ENCODE measurements at regions not wholly inside any gene's neighbourhood (a gene's known extent, or its start where the extent isn't known, plus 50 kb on each side); places are given as distances from the start of the nearest gene placed in this dataset.

DNA sequence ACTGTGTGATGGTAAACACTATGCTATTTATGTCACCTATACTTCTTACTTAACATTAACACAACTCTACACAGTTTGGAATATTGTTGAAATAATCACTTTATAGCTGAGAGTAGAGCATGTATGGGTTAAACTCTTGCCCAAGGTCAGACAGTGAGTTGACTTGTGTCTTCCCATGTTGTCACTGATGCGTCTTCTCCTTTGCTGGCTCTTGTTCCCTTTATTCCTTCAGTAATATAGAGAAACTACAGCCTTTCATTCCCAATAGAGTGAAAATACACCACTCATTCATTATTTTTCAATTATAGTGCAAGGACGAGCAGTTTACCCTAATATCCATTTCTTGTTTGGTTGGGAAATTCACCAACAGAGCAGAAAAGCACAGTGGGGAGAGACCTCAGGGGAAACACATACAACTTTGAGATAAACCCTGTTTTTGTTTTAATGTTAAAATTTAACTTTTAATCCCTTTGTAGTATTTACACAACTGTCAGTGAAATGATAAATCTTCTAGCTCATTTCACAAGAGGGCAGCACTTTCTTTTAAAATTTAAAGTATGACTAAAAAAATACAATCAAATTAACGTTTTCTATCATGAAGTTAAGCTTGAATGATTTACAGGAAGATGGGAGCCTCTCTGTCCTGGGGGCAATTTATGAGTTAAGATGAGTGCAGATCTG is 363.0 kb downstream of the UTRN start (continued):
- TF ChIP-seq, protein P1, sequence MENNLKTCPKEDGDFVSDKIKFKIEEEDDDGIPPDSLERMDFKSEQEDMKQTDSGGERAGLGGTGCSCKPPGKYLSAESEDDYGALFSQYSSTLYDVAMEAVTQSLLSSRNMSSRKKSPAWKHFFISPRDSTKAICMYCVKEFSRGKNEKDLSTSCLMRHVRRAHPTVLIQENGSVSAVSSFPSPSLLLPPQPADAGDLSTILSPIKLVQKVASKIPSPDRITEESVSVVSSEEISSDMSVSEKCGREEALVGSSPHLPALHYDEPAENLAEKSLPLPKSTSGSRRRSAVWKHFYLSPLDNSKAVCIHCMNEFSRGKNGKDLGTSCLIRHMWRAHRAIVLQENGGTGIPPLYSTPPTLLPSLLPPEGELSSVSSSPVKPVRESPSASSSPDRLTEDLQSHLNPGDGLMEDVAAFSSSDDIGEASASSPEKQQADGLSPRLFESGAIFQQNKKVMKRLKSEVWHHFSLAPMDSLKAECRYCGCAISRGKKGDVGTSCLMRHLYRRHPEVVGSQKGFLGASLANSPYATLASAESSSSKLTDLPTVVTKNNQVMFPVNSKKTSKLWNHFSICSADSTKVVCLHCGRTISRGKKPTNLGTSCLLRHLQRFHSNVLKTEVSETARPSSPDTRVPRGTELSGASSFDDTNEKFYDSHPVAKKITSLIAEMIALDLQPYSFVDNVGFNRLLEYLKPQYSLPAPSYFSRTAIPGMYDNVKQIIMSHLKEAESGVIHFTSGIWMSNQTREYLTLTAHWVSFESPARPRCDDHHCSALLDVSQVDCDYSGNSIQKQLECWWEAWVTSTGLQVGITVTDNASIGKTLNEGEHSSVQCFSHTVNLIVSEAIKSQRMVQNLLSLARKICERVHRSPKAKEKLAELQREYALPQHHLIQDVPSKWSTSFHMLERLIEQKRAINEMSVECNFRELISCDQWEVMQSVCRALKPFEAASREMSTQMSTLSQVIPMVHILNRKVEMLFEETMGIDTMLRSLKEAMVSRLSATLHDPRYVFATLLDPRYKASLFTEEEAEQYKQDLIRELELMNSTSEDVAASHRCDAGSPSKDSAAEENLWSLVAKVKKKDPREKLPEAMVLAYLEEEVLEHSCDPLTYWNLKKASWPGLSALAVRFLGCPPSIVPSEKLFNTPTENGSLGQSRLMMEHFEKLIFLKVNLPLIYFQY (CRISPR knock-in tag; IDR thresholded peaks at IDR 0.05; ENCODE audit: borderline replicate concordance): no peak
- TF ChIP-seq TARDBP (CRISPR knock-in tag; IDR thresholded peaks at IDR 0.05) (peak; percentile 48; the same call in 1 of the 2 replicates), SYNCRIP (IDR thresholded peaks at IDR 0.05; ENCODE audit: insufficient read depth, low read depth, low read length) (no peak), ZKSCAN1 (IDR thresholded peaks at IDR 0.05; ENCODE audit: low read length) (no peak), ZNF20 (CRISPR knock-in tag; IDR thresholded peaks at IDR 0.05) (no peak), FLYWCH1 (CRISPR knock-in tag; IDR thresholded peaks at IDR 0.05) (no peak), ZFP37 (CRISPR knock-in tag; IDR thresholded peaks at IDR 0.05; ENCODE audit: borderline replicate concordance) (no peak), ZFP36 (IDR thresholded peaks at IDR 0.05; ENCODE audit: borderline replicate concordance, low read depth, low read length, partially characterized antibody) (no peak), ZNF768 (CRISPR knock-in tag; IDR thresholded peaks at IDR 0.05) (no peak), ZNF7 (CRISPR knock-in tag; IDR thresholded peaks at IDR 0.05) (no peak), SMARCE1 (IDR thresholded peaks at IDR 0.05; ENCODE audit: borderline replicate concordance) (no peak), HOXA9 (CRISPR knock-in tag; IDR thresholded peaks at IDR 0.05; ENCODE audit: borderline replicate concordance) (no peak), ZFY (CRISPR knock-in tag; IDR thresholded peaks at IDR 0.05) (no peak)
- TF ChIP-seq, protein P2, sequence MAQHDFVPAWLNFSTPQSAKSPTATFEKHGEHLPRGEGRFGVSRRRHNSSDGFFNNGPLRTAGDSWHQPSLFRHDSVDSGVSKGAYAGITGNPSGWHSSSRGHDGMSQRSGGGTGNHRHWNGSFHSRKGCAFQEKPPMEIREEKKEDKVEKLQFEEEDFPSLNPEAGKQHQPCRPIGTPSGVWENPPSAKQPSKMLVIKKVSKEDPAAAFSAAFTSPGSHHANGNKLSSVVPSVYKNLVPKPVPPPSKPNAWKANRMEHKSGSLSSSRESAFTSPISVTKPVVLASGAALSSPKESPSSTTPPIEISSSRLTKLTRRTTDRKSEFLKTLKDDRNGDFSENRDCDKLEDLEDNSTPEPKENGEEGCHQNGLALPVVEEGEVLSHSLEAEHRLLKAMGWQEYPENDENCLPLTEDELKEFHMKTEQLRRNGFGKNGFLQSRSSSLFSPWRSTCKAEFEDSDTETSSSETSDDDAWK (CRISPR knock-in tag; IDR thresholded peaks at IDR 0.05): no peak
- TF ChIP-seq, protein P3, sequence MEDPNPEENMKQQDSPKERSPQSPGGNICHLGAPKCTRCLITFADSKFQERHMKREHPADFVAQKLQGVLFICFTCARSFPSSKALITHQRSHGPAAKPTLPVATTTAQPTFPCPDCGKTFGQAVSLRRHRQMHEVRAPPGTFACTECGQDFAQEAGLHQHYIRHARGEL (CRISPR knock-in tag; IDR thresholded peaks at IDR 0.05): no peak
- TF ChIP-seq, protein P4, sequence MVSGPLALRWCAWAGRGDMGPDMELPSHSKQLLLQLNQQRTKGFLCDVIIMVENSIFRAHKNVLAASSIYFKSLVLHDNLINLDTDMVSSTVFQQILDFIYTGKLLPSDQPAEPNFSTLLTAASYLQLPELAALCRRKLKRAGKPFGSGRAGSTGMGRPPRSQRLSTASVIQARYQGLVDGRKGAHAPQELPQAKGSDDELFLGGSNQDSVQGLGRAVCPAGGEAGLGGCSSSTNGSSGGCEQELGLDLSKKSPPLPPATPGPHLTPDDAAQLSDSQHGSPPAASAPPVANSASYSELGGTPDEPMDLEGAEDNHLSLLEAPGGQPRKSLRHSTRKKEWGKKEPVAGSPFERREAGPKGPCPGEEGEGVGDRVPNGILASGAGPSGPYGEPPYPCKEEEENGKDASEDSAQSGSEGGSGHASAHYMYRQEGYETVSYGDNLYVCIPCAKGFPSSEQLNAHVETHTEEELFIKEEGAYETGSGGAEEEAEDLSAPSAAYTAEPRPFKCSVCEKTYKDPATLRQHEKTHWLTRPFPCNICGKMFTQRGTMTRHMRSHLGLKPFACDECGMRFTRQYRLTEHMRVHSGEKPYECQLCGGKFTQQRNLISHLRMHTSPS (CRISPR knock-in tag; IDR thresholded peaks at IDR 0.05; ENCODE audit: low read depth): no peak
- TF ChIP-seq, protein P5, sequence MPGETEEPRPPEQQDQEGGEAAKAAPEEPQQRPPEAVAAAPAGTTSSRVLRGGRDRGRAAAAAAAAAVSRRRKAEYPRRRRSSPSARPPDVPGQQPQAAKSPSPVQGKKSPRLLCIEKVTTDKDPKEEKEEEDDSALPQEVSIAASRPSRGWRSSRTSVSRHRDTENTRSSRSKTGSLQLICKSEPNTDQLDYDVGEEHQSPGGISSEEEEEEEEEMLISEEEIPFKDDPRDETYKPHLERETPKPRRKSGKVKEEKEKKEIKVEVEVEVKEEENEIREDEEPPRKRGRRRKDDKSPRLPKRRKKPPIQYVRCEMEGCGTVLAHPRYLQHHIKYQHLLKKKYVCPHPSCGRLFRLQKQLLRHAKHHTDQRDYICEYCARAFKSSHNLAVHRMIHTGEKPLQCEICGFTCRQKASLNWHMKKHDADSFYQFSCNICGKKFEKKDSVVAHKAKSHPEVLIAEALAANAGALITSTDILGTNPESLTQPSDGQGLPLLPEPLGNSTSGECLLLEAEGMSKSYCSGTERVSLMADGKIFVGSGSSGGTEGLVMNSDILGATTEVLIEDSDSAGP (CRISPR knock-in tag; IDR thresholded peaks at IDR 0.05; ENCODE audit: borderline replicate concordance): no peak
- TF ChIP-seq, protein P6, sequence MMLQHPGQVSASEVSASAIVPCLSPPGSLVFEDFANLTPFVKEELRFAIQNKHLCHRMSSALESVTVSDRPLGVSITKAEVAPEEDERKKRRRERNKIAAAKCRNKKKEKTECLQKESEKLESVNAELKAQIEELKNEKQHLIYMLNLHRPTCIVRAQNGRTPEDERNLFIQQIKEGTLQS (CRISPR knock-in tag; IDR thresholded peaks at IDR 0.05): no peak

Measured in HepG2 (cell line).